EH (cell line): ENCODE measurements at regions not wholly inside any gene's neighbourhood (a gene's known extent, or its start where the extent isn't known, plus 50 kb on each side); places are given as distances from the start of the nearest gene placed in this dataset.
A peak's percentile ranks its signal among the peaks of the same experiment; 100 is the strongest.
"Not testable (repeated sequence)": the region's sequence is repeated elsewhere in the genome, so short reads cannot be mapped to it uniquely, and the experiment has no call there.

Source experiments
- DNase-seq: peaks from one replicate; pipeline ENCODE4 v3.0.0-alpha.2; 2015; ENCODE audit warnings: low read depth

GRCh38 chrY:3037471-3037870 is 102.3 kb downstream of the ZFY start:
- DNase-seq, result no peak

GRCh38 chrY:3040415-3040814 is 105.2 kb downstream of the ZFY start:
- DNase-seq, result no peak

GRCh38 chrY:3041985-3042384 is 106.8 kb downstream of the ZFY start:
- no peak for DNase-seq

GRCh38 chrY:3042901-3043300 is 107.7 kb downstream of the ZFY start:
- no peak for DNase-seq

- DNase-seq, result no peak
These were observed 109.9 kb downstream of the ZFY start for GRCh38 chrY:3045048-3045447.

- DNase-seq, result not testable (repeated sequence)
These were observed 120.3 kb downstream of the ZFY start for GRCh38 chrY:3055496-3055895.

GRCh38 chrY:3058342-3058741 is 123.2 kb downstream of the ZFY start:
- not testable (repeated sequence) for DNase-seq

GRCh38 chrY:3060671-3061070 is 125.5 kb downstream of the ZFY start:
- not testable (repeated sequence) for DNase-seq

- DNase-seq, result not testable (repeated sequence)
These were observed 153.0 kb downstream of the ZFY start for GRCh38 chrY:3088149-3088548.

- not testable (repeated sequence) for DNase-seq
These were observed 173.5 kb downstream of the ZFY start for GRCh38 chrY:3108674-3109073.

- DNase-seq, result not testable (repeated sequence)
These were observed 185.1 kb downstream of the ZFY start for GRCh38 chrY:3120234-3120633.

GRCh38 chrY:3120716-3121115 is 185.5 kb downstream of the ZFY start:
- not testable (repeated sequence) for DNase-seq

GRCh38 chrY:3123482-3123881 is 188.3 kb downstream of the ZFY start:
- DNase-seq, result peak; percentile 1

- DNase-seq, result not testable (repeated sequence)
These were observed 235.9 kb downstream of the ZFY start for GRCh38 chrY:3171074-3171473.

GRCh38 chrY:3195035-3195434 is 259.9 kb downstream of the ZFY start:
- not testable (repeated sequence) for DNase-seq

GRCh38 chrY:3202287-3202686 is 267.1 kb downstream of the ZFY start:
- DNase-seq, result not testable (repeated sequence)

GRCh38 chrY:3206733-3207132 is 271.6 kb downstream of the ZFY start:
- not testable (repeated sequence) for DNase-seq

GRCh38 chrY:3213183-3213582 is 278.0 kb downstream of the ZFY start:
- DNase-seq, result not testable (repeated sequence)

- not testable (repeated sequence) for DNase-seq
These were observed 283.0 kb downstream of the ZFY start for GRCh38 chrY:3218134-3218533.

GRCh38 chrY:3218559-3218958 is 283.4 kb downstream of the ZFY start:
- DNase-seq, result not testable (repeated sequence)

- not testable (repeated sequence) for DNase-seq
These were observed 316.0 kb upstream of the TGIF2LY start for GRCh38 chrY:3262911-3263310.

GRCh38 chrY:3288063-3288462 is 290.8 kb upstream of the TGIF2LY start:
- not testable (repeated sequence) for DNase-seq

- DNase-seq, result not testable (repeated sequence)
These were observed 281.6 kb upstream of the TGIF2LY start for GRCh38 chrY:3297235-3297634.

GRCh38 chrY:3319988-3320387 is 258.9 kb upstream of the TGIF2LY start:
- not testable (repeated sequence) for DNase-seq

GRCh38 chrY:3367535-3367934 is 211.3 kb upstream of the TGIF2LY start:
- DNase-seq, result not testable (repeated sequence)
